SU-DHL-6 (cell line): ENCODE measurements at regions not wholly inside any gene's neighbourhood (a gene's known extent, or its start where the extent isn't known, plus 50 kb on each side); places are given as distances from the start of the nearest gene placed in this dataset.

Experiments used
- CTCF ChIP-seq: fragments of 200-600 bp; sonication (generic); IDR thresholded peaks from one replicate; pipeline ENCODE4 v1.5.1; 2017; ENCODE audit warnings: antibody characterized with exemption, mild to moderate bottlenecking, low read length, moderate library complexity; ENCODE audit not compliant: insufficient read depth, poor library complexity, severe bottlenecking
- EZH2phosphoT487 ChIP-seq: fragments of 200-600 bp; sonication (generic), shearing (Covaris generic); conservative IDR thresholded peaks from 2 replicates; pipeline ENCODE4 v1.6.1; 2018; ENCODE audit warnings: mild to moderate bottlenecking, antibody characterized with exemption, low read length, moderate library complexity, mixed read lengths

- TF ChIP-seq CTCF (no peak), EZH2phosphoT487 (no peak)
Measured at GRCh38 chr3:117723825-117724224, 1014.2 kb downstream of the TUSC7 start.
